H9 (cell line): ENCODE measurements at regions not wholly inside any gene's neighbourhood (a gene's known extent, or its start where the extent isn't known, plus 50 kb on each side); places are given as distances from the start of the nearest gene placed in this dataset.

ENCODE experiments used
- DNase-seq: peaks from one replicate; pipeline ENCODE4 v3.0.0-alpha.2; 2017
- H2AFZ ChIP-seq: one replicate; pipeline ENCODE4 v1.6.1; 2013; ENCODE audit warnings: mild to moderate bottlenecking, low read length, control low read depth, moderate library complexity
- H2AK5ac ChIP-seq: 2 replicates; pipeline ENCODE4 v1.6.1; 2013; ENCODE audit warnings: low read length, control low read depth, mixed read lengths; ENCODE audit not compliant: insufficient read length
- H2BK120ac ChIP-seq: one replicate; pipeline ENCODE4 v1.6.1; 2013; ENCODE audit warnings: low read depth, mild to moderate bottlenecking, low read length, control low read depth, inconsistent platforms; ENCODE audit not compliant: poor library complexity, severe bottlenecking
- H2BK12ac ChIP-seq: 2 replicates; pipeline ENCODE4 v1.6.1; 2013; ENCODE audit warnings: low read length, control low read depth, mixed read lengths, low read depth; ENCODE audit not compliant: insufficient read length
- H2BK15ac ChIP-seq: 2 replicates; pipeline ENCODE4 v1.6.1; 2013; ENCODE audit warnings: low read depth, low read length, control low read depth
- H2BK20ac ChIP-seq: one replicate; pipeline ENCODE4 v1.6.1; 2013; ENCODE audit warnings: low read depth, mild to moderate bottlenecking, low read length, control low read depth, inconsistent platforms; ENCODE audit not compliant: poor library complexity, severe bottlenecking
- H2BK5ac ChIP-seq: 2 replicates; pipeline ENCODE4 v1.6.1; 2013; ENCODE audit warnings: low read length, control low read depth, mixed read lengths; ENCODE audit not compliant: insufficient read length
- H3K14ac ChIP-seq: 2 replicates; pipeline ENCODE4 v1.6.1; 2013; ENCODE audit warnings: low read length, control low read depth; ENCODE audit not compliant: insufficient read depth
- H3K18ac ChIP-seq: 2 replicates; pipeline ENCODE4 v1.6.1; 2013; ENCODE audit warnings: low read depth, mild to moderate bottlenecking, mixed read lengths, low read length, control low read depth; ENCODE audit not compliant: insufficient read length
- H3K23ac ChIP-seq: 2 replicates; pipeline ENCODE4 v1.6.1; 2013; ENCODE audit warnings: low read length, control low read depth, mixed read lengths, low read depth; ENCODE audit not compliant: insufficient read length
- H3K23me2 ChIP-seq: 2 replicates; pipeline ENCODE4 v1.6.1; 2013; ENCODE audit warnings: low read depth, mild to moderate bottlenecking, mixed read lengths, low read length, control low read depth; ENCODE audit not compliant: insufficient read length, poor library complexity, severe bottlenecking
- H3K27ac ChIP-seq: 2 replicates; pipeline ENCODE4 v1.5.1; 2013; ENCODE audit warnings: low read length, control low read depth, mixed read lengths, low read depth; ENCODE audit not compliant: insufficient read length
- H3K27me3 ChIP-seq: 2 replicates; pipeline ENCODE4 v1.6.1; 2013; ENCODE audit warnings: low read length, control low read depth, inconsistent platforms; ENCODE audit not compliant: insufficient read depth
- H3K4ac ChIP-seq: 2 replicates; pipeline ENCODE4 v1.6.1; 2013; ENCODE audit warnings: low read depth, mild to moderate bottlenecking, control low read depth, inconsistent platforms, low read length, moderate library complexity
- H3K4me1 ChIP-seq: 2 replicates; pipeline ENCODE4 v1.6.1; 2013; ENCODE audit warnings: low read length, control low read depth, inconsistent platforms; ENCODE audit not compliant: insufficient read depth
- H3K4me2 ChIP-seq: 2 replicates; pipeline ENCODE4 v1.6.1; 2013; ENCODE audit warnings: low read length, control low read depth, mixed read lengths; ENCODE audit not compliant: insufficient read length, insufficient read depth
- H3K56ac ChIP-seq: 2 replicates; pipeline ENCODE4 v1.6.1; 2013; ENCODE audit warnings: low read depth, mild to moderate bottlenecking, mixed read lengths, low read length, control low read depth; ENCODE audit not compliant: insufficient read length
- H3K79me1 ChIP-seq: 2 replicates; pipeline ENCODE4 v1.6.1; 2013; ENCODE audit warnings: low read depth, mild to moderate bottlenecking, moderate library complexity, low read length, control low read depth, inconsistent platforms; ENCODE audit not compliant: insufficient read depth, poor library complexity, severe bottlenecking
- H3K79me2 ChIP-seq: 2 replicates; pipeline ENCODE4 v1.6.1; 2013; ENCODE audit warnings: low read length, control low read depth, inconsistent platforms; ENCODE audit not compliant: insufficient read depth
- H3K9ac ChIP-seq: 2 replicates; pipeline ENCODE4 v1.6.1; 2013; ENCODE audit warnings: low read length, control low read depth, mixed read lengths; ENCODE audit not compliant: insufficient read length; ENCODE audit errors: extremely low read depth
- H3K9me3 ChIP-seq: one replicate; pipeline ENCODE4 v1.6.1; 2013; ENCODE audit warnings: low read depth, low read length, inconsistent platforms; ENCODE audit not compliant: control insufficient read depth
- H3T11ph ChIP-seq: one replicate; pipeline ENCODE4 v1.6.1; 2013; ENCODE audit warnings: mild to moderate bottlenecking, low read length, control low read depth, inconsistent platforms
- H4K20me1 ChIP-seq: one replicate; pipeline ENCODE4 v1.6.1; 2013; ENCODE audit not compliant: control insufficient read depth, insufficient read length, insufficient read depth
- H4K5ac ChIP-seq: 2 replicates; pipeline ENCODE4 v1.6.1; 2013; ENCODE audit warnings: low read depth, mild to moderate bottlenecking, mixed read lengths, low read length, control low read depth; ENCODE audit not compliant: insufficient read length
- H4K8ac ChIP-seq: replicated peaks from 2 replicates; pipeline ENCODE4 v1.6.1; 2013; ENCODE audit warnings: low read length, control low read depth, mixed read lengths, low read depth; ENCODE audit not compliant: insufficient read length
- H4K91ac ChIP-seq: 2 replicates; pipeline ENCODE4 v1.6.1; 2013; ENCODE audit warnings: low read depth, mild to moderate bottlenecking, moderate library complexity, mixed read lengths, low read length, control low read depth; ENCODE audit not compliant: insufficient read length
- H3K27ac Mint-ChIP-seq, 3 experiments: 2 replicates in 2 of 3; 3 replicates in 1 of 3; pipeline ENCODE4 v1.8.0; 2020 to 2021; ENCODE audit warnings: mixed read lengths in 3 of 3, mild to moderate bottlenecking in 1 of 3, moderate library complexity in 1 of 3
- H3K27me3 Mint-ChIP-seq: 2 replicates; pipeline ENCODE4 v1.8.0; 2021; ENCODE audit warnings: low read depth, mild to moderate bottlenecking, moderate library complexity, mixed read lengths
- H3K36me3 Mint-ChIP-seq, 3 experiments: 2 replicates in 2 of 3; 3 replicates in 1 of 3; pipeline ENCODE4 v1.8.0; 2020 to 2021; ENCODE audit warnings: low read depth in 3 of 3, mixed read lengths in 3 of 3; ENCODE audit not compliant: insufficient read depth in 1 of 3
- H3K4me1 Mint-ChIP-seq, 2 experiments: 2 replicates each; pipeline ENCODE4 v1.8.0; 2020; ENCODE audit warnings: mixed read lengths in 2 of 2
- H3K4me3 Mint-ChIP-seq, 2 experiments: 2 replicates in 1 of 2; 3 replicates in 1 of 2; pipeline ENCODE4 v1.8.0; 2020 to 2021; ENCODE audit warnings: mild to moderate bottlenecking in 2 of 2, mixed read lengths in 2 of 2, moderate library complexity in 1 of 2
- H3K9me3 Mint-ChIP-seq, 2 experiments: 2 replicates in 1 of 2; 3 replicates in 1 of 2; pipeline ENCODE4 v1.8.0; 2020; ENCODE audit warnings: mild to moderate bottlenecking in 2 of 2, mixed read lengths in 2 of 2, moderate library complexity in 1 of 2
- CTCF ChIP-seq: fragments of 200-600 bp; sonication (generic); conservative IDR thresholded peaks from 3 replicates; pipeline ENCODE4 v1.8.0; 2021; ENCODE audit warnings: antibody characterized with exemption, mild to moderate bottlenecking
- WGBS: extraction: QIAGEN DNeasy Blood & Tissue Kit; methylation state at CpG from one replicate; pipeline ENCODE4 v1.1.7; 2013; ENCODE audit warnings: missing lambda C conversion rate, low lambda C conversion rate, mixed read lengths; ENCODE audit not compliant: insufficient read length; ENCODE audit errors: extremely low coverage; 5-methylcytosine and 5-hydroxymethylcytosine counted together

- 0 out of 5 replicates have a peak overlapping the region, but pooled peaks of 1 of the 2 experiments have one; percentile 2 for H3K4me3 Mint-ChIP-seq
- no peak overlapping the region for H2BK12ac ChIP-seq
- no peaks in the 10 kb centered on the region for H3K27me3 ChIP-seq
- no peak overlapping the region for H2BK120ac ChIP-seq
- peaks cover 42% of the 10 kb centered on the region; the same call in 1 of the 2 replicates for H3K79me2 ChIP-seq
- peaks cover 10% of the 10 kb centered on the region for H3K23me2 ChIP-seq
- TF ChIP-seq CTCF = no peak
- H2AK5ac ChIP-seq = no peak overlapping the region
- no peak overlapping the region for H4K91ac ChIP-seq
- no peak overlapping the region for H2BK5ac ChIP-seq
- no peak overlapping the region for H3K56ac ChIP-seq
- H3K27ac ChIP-seq = no peak overlapping the region
- no peak overlapping the region for H3K4ac ChIP-seq
- no peak overlapping the region for H2BK20ac ChIP-seq
- H4K5ac ChIP-seq = no peak overlapping the region
- peak overlapping the region in 1 of 3 experiments; percentile 25; a peak in 2 of 7 replicates for H3K27ac Mint-ChIP-seq
- H3K4me1 ChIP-seq = peaks cover 5% of the 10 kb centered on the region; the same call in 1 of the 2 replicates
- peak; percentile 58 for DNase-seq
- H3K9ac ChIP-seq = no peak overlapping the region
- H3K79me1 ChIP-seq = peaks cover 24% of the 10 kb centered on the region
- no peaks in the 10 kb centered on the region for H3K27me3 Mint-ChIP-seq
- no peak overlapping the region for H3T11ph ChIP-seq
- H2AFZ ChIP-seq = no peak overlapping the region
- H3K14ac ChIP-seq = no peak overlapping the region
- H3K18ac ChIP-seq = no peak overlapping the region
- no peak overlapping the region for H2BK15ac ChIP-seq
- no CpG with 5 or more reads among the region's 7 CpGs for WGBS
- peaks cover 19 to 39% (median 35%) of the 10 kb centered on the region in 3 experiments for H3K36me3 Mint-ChIP-seq
- peaks cover 42 to 46% of the 10 kb centered on the region in 2 experiments for H3K4me1 Mint-ChIP-seq
- no peak overlapping the region for H4K8ac ChIP-seq
- no peak overlapping the region for H3K23ac ChIP-seq
- no peaks in the 10 kb centered on the region for H3K9me3 ChIP-seq
- H3K9me3 Mint-ChIP-seq = peaks cover 0 to 4% of the 10 kb centered on the region in 2 experiments; a peak in 2 of 5 replicates
- H3K4me2 ChIP-seq = no peak overlapping the region
- H4K20me1 ChIP-seq = no peaks in the 10 kb centered on the region
Observed at GRCh38 chr17:45579529-45580495, 89.3 kb upstream of the PLEKHM1 start.
